ENCODE measurements at regions not wholly inside any gene's neighbourhood (a gene's known extent, or its start where the extent isn't known, plus 50 kb on each side); places are given as distances from the start of the nearest gene placed in this dataset.

GRCh38 chr10:10462151-10462941, 555.3 kb upstream of the CELF2 start:
- FAIRE-seq (no peak), DNase-seq (no peak)
- Histone ChIP-seq H3K27ac (ENCODE audit: low read depth in 2 of 2, low read length in 2 of 2) (no peak overlapping the region), H3K9me3 (ENCODE audit: control insufficient read depth in 2 of 3, insufficient read depth in 1 of 3, low read length in 3 of 3) (no peaks in the 10 kb centered on the region), H3K4me3 (ENCODE audit: low read length in 3 of 3) (no peak overlapping the region), H3K27me3 (ENCODE audit: control insufficient read depth, insufficient read depth, low read length) (no peaks in the 10 kb centered on the region), H3K36me3 (ENCODE audit: control insufficient read depth in 2 of 3, insufficient read depth in 3 of 3, low read length in 3 of 3) (no peaks in the 10 kb centered on the region), H3K4me1 (ENCODE audit: control insufficient read depth in 2 of 3, insufficient read depth in 2 of 3, low read depth in 1 of 3, low read length in 3 of 3) (no peaks in the 10 kb centered on the region), H3K9ac (ENCODE audit: low read length in 3 of 3) (no peak overlapping the region)
- intact Hi-C loops (cut with DNase I): no loop called here
- no peak for TF ChIP-seq CTCF (IDR thresholded peaks at IDR 0.05; ENCODE audit: borderline replicate concordance, extremely low read depth, insufficient read depth)

GRCh38 chr10:10471758-10472157, 545.9 kb upstream of the CELF2 start:
- intact Hi-C loops (cut with DNase I): no loop called here
- no peak for FAIRE-seq

DNA sequence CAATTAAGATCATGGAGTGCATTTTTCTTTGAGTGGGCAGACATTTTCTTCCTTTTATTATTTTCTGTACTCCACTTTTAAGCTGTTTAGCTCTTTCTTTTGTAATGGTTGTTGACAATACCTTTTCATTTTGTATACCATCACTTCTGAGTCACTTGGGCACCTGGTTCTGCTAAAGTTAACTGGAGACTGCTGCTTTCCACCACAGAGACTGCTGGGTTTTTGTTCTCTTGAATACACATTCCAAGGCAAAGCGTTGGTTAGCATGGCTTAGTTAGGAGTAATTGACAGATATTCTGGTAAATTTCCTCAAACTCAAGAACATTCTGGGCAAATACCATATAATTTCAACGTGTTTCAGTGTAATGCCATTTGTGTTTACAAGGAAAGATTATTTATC, 541.9 kb upstream of the CELF2 start:
- intact Hi-C loops (cut with DNase I): no loop called here
- no peaks in the 10 kb centered on the region for H3K36me3 ChIP-seq (ENCODE audit: control insufficient read depth in 2 of 3, insufficient read depth in 3 of 3, low read length in 3 of 3)
- no peak for FAIRE-seq

More at GRCh38 chr10:10471758-10472157, 545.9 kb upstream of the CELF2 start:
- TF ChIP-seq CTCF (IDR thresholded peaks at IDR 0.05; ENCODE audit: borderline replicate concordance, extremely low read depth, insufficient read depth): no peak
- H3K9ac ChIP-seq (ENCODE audit: low read length in 3 of 3): no peak overlapping the region
- H3K36me3 ChIP-seq (ENCODE audit: control insufficient read depth in 2 of 3, insufficient read depth in 3 of 3, low read length in 3 of 3): no peaks in the 10 kb centered on the region
- DNase-seq: no peak
- no peaks in the 10 kb centered on the region for H3K27me3 ChIP-seq (ENCODE audit: control insufficient read depth, insufficient read depth, low read length)
- peaks cover 0 to 6% (median 0%) of the 10 kb centered on the region in 3 donors for H3K9me3 ChIP-seq (ENCODE audit: control insufficient read depth in 2 of 3, insufficient read depth in 1 of 3, low read length in 3 of 3)
- H3K4me1 ChIP-seq (ENCODE audit: control insufficient read depth in 2 of 3, insufficient read depth in 2 of 3, low read depth in 1 of 3, low read length in 3 of 3): no peaks in the 10 kb centered on the region
- H3K27ac ChIP-seq (ENCODE audit: low read depth in 2 of 2, low read length in 2 of 2): no peak overlapping the region
- no peak overlapping the region for H3K4me3 ChIP-seq (ENCODE audit: low read length in 3 of 3)

More for the DNA sequence above, 541.9 kb upstream of the CELF2 start:
- peaks cover 0 to 6% (median 0%) of the 10 kb centered on the region in 3 donors for H3K9me3 ChIP-seq (ENCODE audit: control insufficient read depth in 2 of 3, insufficient read depth in 1 of 3, low read length in 3 of 3)
- TF ChIP-seq CTCF (IDR thresholded peaks at IDR 0.05; ENCODE audit: borderline replicate concordance, extremely low read depth, insufficient read depth): no peak
- H3K4me1 ChIP-seq (ENCODE audit: control insufficient read depth in 2 of 3, insufficient read depth in 2 of 3, low read depth in 1 of 3, low read length in 3 of 3): no peaks in the 10 kb centered on the region
- H3K9ac ChIP-seq (ENCODE audit: low read length in 3 of 3): no peak overlapping the region
- DNase-seq: no peak
- H3K27ac ChIP-seq (ENCODE audit: low read depth in 2 of 2, low read length in 2 of 2): no peak overlapping the region
- H3K4me3 ChIP-seq (ENCODE audit: low read length in 3 of 3): no peak overlapping the region
- no peaks in the 10 kb centered on the region for H3K27me3 ChIP-seq (ENCODE audit: control insufficient read depth, insufficient read depth, low read length)

Data from kidney (tissue), 13 donors.